ENCODE measurements at regions not wholly inside any gene's neighbourhood (a gene's known extent, or its start where the extent isn't known, plus 50 kb on each side); places are given as distances from the start of the nearest gene placed in this dataset.
A peak's percentile ranks its signal among the peaks of the same experiment; 100 is the strongest.

GRCh38 chr6:133833949-133834359, 55.0 kb upstream of the TCF21 start:
- Histone ChIP-seq H3K27ac (no peak overlapping the region), H3K79me2 (ENCODE audit: insufficient read depth, low read depth) (no peaks in the 10 kb centered on the region), H3K4me3 (IDR thresholded peaks at IDR 0.05; ENCODE audit: insufficient read depth, low read depth, low read length) (no peak overlapping the region), H2AFZ (ENCODE audit: low read depth) (no peak overlapping the region), H3K9ac (no peak overlapping the region), H3K27me3 (ENCODE audit: insufficient read depth, low read depth) (no peaks in the 10 kb centered on the region), H3K4me2 (no peak overlapping the region), H3K4me1 (ENCODE audit: low read depth, poor library complexity, severe bottlenecking) (no peaks in the 10 kb centered on the region), H3K36me3 (ENCODE audit: insufficient read depth) (no peaks in the 10 kb centered on the region; the same call in 1 of the 2 replicates), H4K20me1 (ENCODE audit: insufficient read depth) (no peaks in the 10 kb centered on the region)
- TF ChIP-seq CTCF (conservative IDR thresholded peaks at IDR 0.05; ENCODE audit: low read depth, low read length) = no peak

GRCh38 chr6:133834472-133835170, 54.3 kb upstream of the TCF21 start:
- Histone ChIP-seq H3K9ac (no peak overlapping the region), H2AFZ (ENCODE audit: low read depth) (no peak overlapping the region), H3K79me2 (ENCODE audit: insufficient read depth, low read depth) (no peaks in the 10 kb centered on the region), H3K4me3 (IDR thresholded peaks at IDR 0.05; ENCODE audit: insufficient read depth, low read depth, low read length) (no peak overlapping the region), H3K27me3 (ENCODE audit: insufficient read depth, low read depth) (no peaks in the 10 kb centered on the region), H4K20me1 (ENCODE audit: insufficient read depth) (no peaks in the 10 kb centered on the region), H3K36me3 (ENCODE audit: insufficient read depth) (no peaks in the 10 kb centered on the region; the same call in 1 of the 2 replicates), H3K4me1 (ENCODE audit: low read depth, poor library complexity, severe bottlenecking) (no peaks in the 10 kb centered on the region), H3K27ac (no peak overlapping the region), H3K4me2 (no peak overlapping the region)
- no peak for TF ChIP-seq CTCF (conservative IDR thresholded peaks at IDR 0.05; ENCODE audit: low read depth, low read length)

GRCh38 chr6:133835901-133836300, 53.0 kb upstream of the TCF21 start:
- Histone ChIP-seq H3K27ac (no peak overlapping the region), H2AFZ (ENCODE audit: low read depth) (no peak overlapping the region), H3K36me3 (ENCODE audit: insufficient read depth) (no peaks in the 10 kb centered on the region; the same call in 1 of the 2 replicates), H3K4me3 (IDR thresholded peaks at IDR 0.05; ENCODE audit: insufficient read depth, low read depth, low read length) (no peak overlapping the region), H3K27me3 (ENCODE audit: insufficient read depth, low read depth) (no peaks in the 10 kb centered on the region), H4K20me1 (ENCODE audit: insufficient read depth) (no peaks in the 10 kb centered on the region), H3K9ac (no peak overlapping the region), H3K4me2 (no peak overlapping the region), H3K4me1 (ENCODE audit: low read depth, poor library complexity, severe bottlenecking) (no peaks in the 10 kb centered on the region), H3K79me2 (ENCODE audit: insufficient read depth, low read depth) (no peaks in the 10 kb centered on the region)
- TF ChIP-seq CTCF (conservative IDR thresholded peaks at IDR 0.05; ENCODE audit: low read depth, low read length) = no peak

- H3K27ac ChIP-seq = no peak overlapping the region
- H3K9ac ChIP-seq = peak overlapping the region; percentile 27; the same call in 1 of the 2 replicates
- H3K36me3 ChIP-seq (ENCODE audit: insufficient read depth) = no peaks in the 10 kb centered on the region
- H3K79me2 ChIP-seq (ENCODE audit: insufficient read depth, low read depth) = no peaks in the 10 kb centered on the region
- H3K4me2 ChIP-seq = peak overlapping the region; percentile 26; the same call in 1 of the 2 replicates
- no peaks in the 10 kb centered on the region for H3K27me3 ChIP-seq (ENCODE audit: insufficient read depth, low read depth)
- H4K20me1 ChIP-seq (ENCODE audit: insufficient read depth) = no peaks in the 10 kb centered on the region
- H2AFZ ChIP-seq (ENCODE audit: low read depth) = peak overlapping the region; percentile 63
- H3K4me3 ChIP-seq (IDR thresholded peaks at IDR 0.05; ENCODE audit: insufficient read depth, low read depth, low read length) = no peak overlapping the region
- peaks cover 4% of the 10 kb centered on the region for H3K4me1 ChIP-seq (ENCODE audit: low read depth, poor library complexity, severe bottlenecking)
- peak; percentile 82 for TF ChIP-seq CTCF (conservative IDR thresholded peaks at IDR 0.05; ENCODE audit: low read depth, low read length)
Measured at GRCh38 chr6:133837801-133838349, 51.0 kb upstream of the TCF21 start.
